ENCODE measurements at regions not wholly inside any gene's neighbourhood (a gene's known extent, or its start where the extent isn't known, plus 50 kb on each side); places are given as distances from the start of the nearest gene placed in this dataset.

DNA sequence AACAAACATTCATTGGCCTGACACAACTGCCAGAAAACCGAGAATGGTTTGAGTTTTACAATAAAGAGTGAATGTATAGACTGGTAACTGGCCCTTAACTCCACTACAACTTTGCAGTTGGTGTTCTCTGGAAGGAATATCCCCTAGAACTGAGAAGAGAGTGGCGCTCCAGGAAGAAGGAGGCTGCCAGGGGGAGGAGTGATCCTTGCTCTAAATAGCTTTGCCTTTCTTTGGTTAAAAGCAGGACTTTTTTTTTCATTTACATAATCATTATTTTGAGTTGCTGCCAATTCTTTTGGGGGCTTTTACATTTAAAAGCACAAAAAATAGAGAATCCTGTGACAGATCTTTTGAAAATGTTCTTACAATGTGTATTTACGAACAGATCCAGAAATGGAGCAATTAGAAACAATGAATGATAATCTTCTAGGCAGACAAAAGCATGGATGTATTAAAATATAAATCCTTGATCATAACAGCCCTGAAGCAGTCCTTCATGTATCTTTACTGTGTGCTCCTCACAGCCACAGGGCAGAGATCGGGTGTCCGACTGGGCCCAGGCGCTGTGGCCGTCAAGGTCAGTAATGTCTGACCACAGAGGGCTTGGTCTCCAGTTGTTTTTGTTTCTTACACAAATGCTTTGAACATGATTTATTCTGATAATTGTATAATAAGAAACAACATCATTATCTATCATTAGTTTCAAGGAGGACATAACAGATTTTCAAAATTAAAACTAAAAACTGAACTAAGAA is 612.2 kb downstream of the HDGFL1 start:
- TF ChIP-seq, protein P1, sequence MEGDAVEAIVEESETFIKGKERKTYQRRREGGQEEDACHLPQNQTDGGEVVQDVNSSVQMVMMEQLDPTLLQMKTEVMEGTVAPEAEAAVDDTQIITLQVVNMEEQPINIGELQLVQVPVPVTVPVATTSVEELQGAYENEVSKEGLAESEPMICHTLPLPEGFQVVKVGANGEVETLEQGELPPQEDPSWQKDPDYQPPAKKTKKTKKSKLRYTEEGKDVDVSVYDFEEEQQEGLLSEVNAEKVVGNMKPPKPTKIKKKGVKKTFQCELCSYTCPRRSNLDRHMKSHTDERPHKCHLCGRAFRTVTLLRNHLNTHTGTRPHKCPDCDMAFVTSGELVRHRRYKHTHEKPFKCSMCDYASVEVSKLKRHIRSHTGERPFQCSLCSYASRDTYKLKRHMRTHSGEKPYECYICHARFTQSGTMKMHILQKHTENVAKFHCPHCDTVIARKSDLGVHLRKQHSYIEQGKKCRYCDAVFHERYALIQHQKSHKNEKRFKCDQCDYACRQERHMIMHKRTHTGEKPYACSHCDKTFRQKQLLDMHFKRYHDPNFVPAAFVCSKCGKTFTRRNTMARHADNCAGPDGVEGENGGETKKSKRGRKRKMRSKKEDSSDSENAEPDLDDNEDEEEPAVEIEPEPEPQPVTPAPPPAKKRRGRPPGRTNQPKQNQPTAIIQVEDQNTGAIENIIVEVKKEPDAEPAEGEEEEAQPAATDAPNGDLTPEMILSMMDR (IDR thresholded peaks at IDR 0.05) = no peak
- TF ChIP-seq EP300 (IDR thresholded peaks at IDR 0.05; ENCODE audit: low read depth) = no peak
- TF ChIP-seq POLR2A (IDR thresholded peaks at IDR 0.05) = no peak
- TF ChIP-seq POLR2AphosphoS5 (IDR thresholded peaks at IDR 0.05) = no peak

Data from transverse colon (tissue), 4 donors.